GM23338 (cell line): ENCODE measurements at regions not wholly inside any gene's neighbourhood (a gene's known extent, or its start where the extent isn't known, plus 50 kb on each side); places are given as distances from the start of the nearest gene placed in this dataset.

Experiments
- ATAC-seq: fragments of 200-7000 bp; cut with Tn5 transposase; 3 replicates; pipeline ENCODE4 v1.9.1; 2020
- DNase-seq: peaks from one replicate; pipeline ENCODE4 v3.0.0-alpha.2; 2015; ENCODE audit warnings: low spot score
- H2AFZ ChIP-seq: fragments of 200-600 bp; sonication (generic); 2 replicates; pipeline ENCODE4 v1.8.0; 2016; ENCODE audit warnings: antibody characterized with exemption, mild to moderate bottlenecking, moderate library complexity
- H3F3A ChIP-seq: fragments of 200-600 bp; sonication (generic); replicated peaks from 2 replicates; pipeline ENCODE4 v1.8.0; 2017; ENCODE audit warnings: antibody characterized with exemption, mixed run types, low read depth
- H3K27ac ChIP-seq: fragments of 200-600 bp; sonication (generic); 2 replicates; pipeline ENCODE4 v1.6.1; 2016; ENCODE audit warnings: low read depth
- H3K27me3 ChIP-seq: fragments of 200-600 bp; sonication (generic); 2 replicates; pipeline ENCODE4 v1.8.0; 2016; ENCODE audit warnings: mild to moderate bottlenecking, mixed run types, moderate library complexity; ENCODE audit not compliant: insufficient read depth
- H3K36me3 ChIP-seq: fragments of 200-600 bp; sonication (generic); 2 replicates; pipeline ENCODE4 v1.8.0; 2016; ENCODE audit warnings: mild to moderate bottlenecking; ENCODE audit not compliant: insufficient read depth
- H3K4me1 ChIP-seq: fragments of 200-600 bp; sonication (generic); 2 replicates; pipeline ENCODE4 v1.8.0; 2016; ENCODE audit warnings: mild to moderate bottlenecking, moderate library complexity; ENCODE audit not compliant: insufficient read depth
- H3K4me2 ChIP-seq: fragments of 200-600 bp; sonication (generic); 2 replicates; pipeline ENCODE4 v1.7.1; 2017; ENCODE audit warnings: mixed run types
- H3K4me3 ChIP-seq: fragments of 200-600 bp; sonication (generic); 2 replicates; pipeline ENCODE4 v1.6.1; 2016; ENCODE audit warnings: mixed run types
- H3K79me2 ChIP-seq: fragments of 200-600 bp; sonication (generic); replicated peaks from 2 replicates; pipeline ENCODE4 v1.8.0; 2017; ENCODE audit warnings: mild to moderate bottlenecking; ENCODE audit not compliant: insufficient read depth
- H3K9me2 ChIP-seq: fragments of 200-600 bp; sonication (generic); 2 replicates; pipeline ENCODE4 v1.8.0; 2017; ENCODE audit not compliant: insufficient read depth
- H4K20me1 ChIP-seq: fragments of 200-600 bp; sonication (generic); replicated peaks from 2 replicates; pipeline ENCODE4 v1.8.0; 2017; ENCODE audit warnings: mild to moderate bottlenecking; ENCODE audit not compliant: insufficient read depth
- H3K27ac Mint-ChIP-seq: 2 replicates; pipeline ENCODE4 v1.8.0; 2020; ENCODE audit warnings: inconsistent platforms, mild to moderate bottlenecking, moderate library complexity, mixed read lengths
- H3K27me3 Mint-ChIP-seq: 3 replicates; pipeline ENCODE4 v1.8.0; 2022; ENCODE audit warnings: low read depth, mild to moderate bottlenecking, moderate library complexity, mixed read lengths, inconsistent platforms; ENCODE audit not compliant: insufficient read depth, poor library complexity
- H3K36me3 Mint-ChIP-seq: 3 replicates; pipeline ENCODE4 v1.8.0; 2021; ENCODE audit warnings: low read depth, mild to moderate bottlenecking, inconsistent platforms, moderate library complexity, mixed read lengths
- H3K4me1 Mint-ChIP-seq: 3 replicates; pipeline ENCODE4 v1.8.0; 2020; ENCODE audit warnings: mild to moderate bottlenecking, inconsistent platforms, mixed read lengths
- H3K4me3 Mint-ChIP-seq: 3 replicates; pipeline ENCODE4 v1.8.0; 2021; ENCODE audit warnings: moderate library complexity, mild to moderate bottlenecking, inconsistent platforms, mixed read lengths
- H3K9me3 Mint-ChIP-seq: 3 replicates; pipeline ENCODE4 v1.8.0; 2020; ENCODE audit warnings: moderate library complexity, mild to moderate bottlenecking, inconsistent platforms, mixed read lengths
- CREB1 ChIP-seq: fragments of 250-450 bp; sonication (Bioruptor Pico); IDR thresholded peaks from 2 replicates; pipeline ENCODE4 v1.5.0; 2020; ENCODE audit warnings: low read depth, mild to moderate bottlenecking, moderate library complexity
- CTCF ChIP-seq, 2 experiments: fragments of 200-600 bp in 1 of 2; sonication (generic) in 1 of 2; conservative IDR thresholded peaks; 2 replicates each; pipeline versions ENCODE4 v1.5.1 to v1.6.1; 2016 to 2017; ENCODE audit warnings: antibody characterized with exemption in 2 of 2, low read depth in 2 of 2, mild to moderate bottlenecking in 2 of 2, moderate library complexity in 1 of 2
- EZH2 ChIP-seq: fragments of 200-600 bp; sonication (generic); IDR thresholded peaks from one replicate; pipeline ENCODE4 v1.8.0; 2017; ENCODE audit warnings: antibody characterized with exemption, mild to moderate bottlenecking, low read depth; ENCODE audit not compliant: unreplicated experiment
- EZH2phosphoT487 ChIP-seq: fragments of 200-600 bp; sonication (generic); IDR thresholded peaks from one replicate; pipeline ENCODE4 v1.8.1; 2018; ENCODE audit warnings: antibody characterized with exemption; ENCODE audit not compliant: unreplicated experiment
- JUNB ChIP-seq: IDR thresholded peaks from one replicate; pipeline ENCODE4 v1.6.1; 2016; ENCODE audit warnings: antibody characterized with exemption; ENCODE audit not compliant: unreplicated experiment
- NANOG ChIP-seq: IDR thresholded peaks from 2 replicates; pipeline ENCODE4 v1.6.1; 2016; ENCODE audit warnings: antibody characterized with exemption, borderline replicate concordance
- POLR2AphosphoS5 ChIP-seq: IDR thresholded peaks from 2 replicates; pipeline ENCODE4 v1.6.1; 2016; ENCODE audit warnings: antibody characterized with exemption, low read depth
- REST ChIP-seq: IDR thresholded peaks from one replicate; pipeline ENCODE4 v1.6.1; 2018; ENCODE audit warnings: antibody characterized with exemption; ENCODE audit not compliant: unreplicated experiment
- STAT1 ChIP-seq: IDR thresholded peaks from one replicate; pipeline ENCODE4 v1.6.1; 2016; ENCODE audit warnings: antibody characterized with exemption; ENCODE audit not compliant: unreplicated experiment
- ZNF114 ChIP-seq: fragments of 250-450 bp; sonication (Bioruptor Pico); IDR thresholded peaks from 2 replicates; pipeline ENCODE4 v1.5.0; 2020; ENCODE audit warnings: mild to moderate bottlenecking, moderate library complexity
- ZNF462 ChIP-seq: fragments of 250-450 bp; sonication (Bioruptor Pico); IDR thresholded peaks from 2 replicates; pipeline ENCODE4 v1.5.0; 2020; ENCODE audit warnings: mild to moderate bottlenecking, moderate library complexity

- TF ChIP-seq CTCF (conservative IDR thresholded peaks at IDR 0.05; ENCODE audit: low read depth in 2 of 2) (no peak), EZH2 (no peak), CREB1 (CRISPR knock-in tag) (no peak)
These were observed 468.7 kb upstream of the B3GALT2 start (continued) for GRCh38 chr1:193654951-193655735.

GRCh38 chr1:193649587-193649986, 463.2 kb upstream of the B3GALT2 start:
- Histone ChIP-seq H3K4me3 (no peak overlapping the region), H3K9me2 (peaks cover 5% of the 10 kb centered on the region; the same call in 1 of the 2 replicates), H3K27me3 (no peaks in the 10 kb centered on the region), H3K79me2 (no peaks in the 10 kb centered on the region), H3K4me2 (no peak overlapping the region), H2AFZ (no peak overlapping the region), H3K36me3 (no peaks in the 10 kb centered on the region), H3F3A (no peaks in the 10 kb centered on the region), H3K4me1 (no peaks in the 10 kb centered on the region), H3K27ac (no peak overlapping the region), H4K20me1 (no peaks in the 10 kb centered on the region)
- no peaks in the 10 kb centered on the region for H3K36me3 Mint-ChIP-seq
- H3K4me1 Mint-ChIP-seq = no peaks in the 10 kb centered on the region
- no peak for DNase-seq
- H3K27me3 Mint-ChIP-seq = no peaks in the 10 kb centered on the region
- ATAC-seq = no peak
- H3K4me3 Mint-ChIP-seq = no peak overlapping the region
- no peak overlapping the region for H3K27ac Mint-ChIP-seq
- no peaks in the 10 kb centered on the region for H3K9me3 Mint-ChIP-seq
- TF ChIP-seq JUNB (no peak), ZNF114 (no peak), CTCF (conservative IDR thresholded peaks at IDR 0.05; ENCODE audit: low read depth in 2 of 2) (no peak), ZNF462 (CRISPR knock-in tag) (no peak), POLR2AphosphoS5 (no peak), STAT1 (no peak), EZH2phosphoT487 (no peak), NANOG (no peak), REST (no peak)
